GM06990 (cell line): ENCODE measurements at regions not wholly inside any gene's neighbourhood (a gene's known extent, or its start where the extent isn't known, plus 50 kb on each side); places are given as distances from the start of the nearest gene placed in this dataset.

Experiments
- DNase-seq: peaks from one replicate; pipeline ENCODE4 v3.0.0-alpha.2; 2011; ENCODE audit not compliant: insufficient read length; ENCODE audit errors: extremely low read depth
- H3K27me3 ChIP-seq: replicated peaks from 2 replicates; pipeline ENCODE4 v1.6.0; 2011; ENCODE audit warnings: low read length; ENCODE audit not compliant: control insufficient read depth, insufficient read depth
- H3K36me3 ChIP-seq: 2 replicates; pipeline ENCODE4 v1.5.1; 2011; ENCODE audit warnings: low read length; ENCODE audit not compliant: control insufficient read depth, insufficient read depth
- H3K4me3 ChIP-seq: replicated peaks from 2 replicates; pipeline ENCODE4 v1.5.1; 2011; ENCODE audit warnings: low read depth, mild to moderate bottlenecking, control low read depth, low read length
- CTCF ChIP-seq: IDR thresholded peaks from 2 replicates; pipeline ENCODE4 v1.5.1; 2011; ENCODE audit warnings: low read length, control low read depth, mild to moderate bottlenecking, inconsistent platforms; ENCODE audit not compliant: insufficient read depth, poor library complexity, severe bottlenecking

- no peak for TF ChIP-seq CTCF
- DNase-seq = no peak
- H3K4me3 ChIP-seq = no peak overlapping the region
- H3K36me3 ChIP-seq = no peaks in the 10 kb centered on the region
- no peaks in the 10 kb centered on the region for H3K27me3 ChIP-seq
Observed at GRCh38 chr3:134709561-134710312, 58.9 kb upstream of the KY start.

GRCh38 chr3:134710313-134710680 lies 59.5 kb upstream of the KY start:
- H3K27me3 ChIP-seq = no peaks in the 10 kb centered on the region; the same call in 1 of the 2 replicates
- TF ChIP-seq CTCF = no peak
- no peak for DNase-seq
- no peaks in the 10 kb centered on the region for H3K36me3 ChIP-seq
- H3K4me3 ChIP-seq = no peak overlapping the region

GRCh38 chr3:134711284-134711683 lies 60.5 kb upstream of the KY start:
- no peak overlapping the region for H3K4me3 ChIP-seq
- no peaks in the 10 kb centered on the region for H3K36me3 ChIP-seq
- no peak for TF ChIP-seq CTCF
- no peaks in the 10 kb centered on the region; the same call in 1 of the 2 replicates for H3K27me3 ChIP-seq
- DNase-seq = no peak

GRCh38 chr3:134713671-134714070 lies 62.8 kb upstream of the KY start:
- Histone ChIP-seq H3K27me3 (no peaks in the 10 kb centered on the region; the same call in 1 of the 2 replicates), H3K4me3 (no peak overlapping the region), H3K36me3 (no peaks in the 10 kb centered on the region)
- peak; percentile 6 for DNase-seq
- TF ChIP-seq CTCF = no peak

- Histone ChIP-seq H3K27me3 (no peaks in the 10 kb centered on the region; the same call in 1 of the 2 replicates), H3K4me3 (no peak overlapping the region), H3K36me3 (no peaks in the 10 kb centered on the region)
- DNase-seq = no peak
- TF ChIP-seq CTCF = no peak
Observed at GRCh38 chr3:134718726-134719125, 67.9 kb upstream of the KY start.
